ENCODE measurements at regions not wholly inside any gene's neighbourhood (a gene's known extent, or its start where the extent isn't known, plus 50 kb on each side); places are given as distances from the start of the nearest gene placed in this dataset.

- no peak overlapping the region for H3K4me3 ChIP-seq (ENCODE audit: control insufficient read depth, low read depth, low read length)
- TF ChIP-seq CTCF (conservative IDR thresholded peaks at IDR 0.05; ENCODE audit: control insufficient read depth, insufficient read depth, low read depth, low read length): no peak
- DNase-seq (ENCODE audit: low read depth): no peak
Observed at GRCh38 chr6:27624694-27625262, 151.9 kb upstream of the ZNF184 start.

GRCh38 chr6:27623103-27623502, 150.2 kb upstream of the ZNF184 start:
- DNase-seq (ENCODE audit: low read depth): no peak
- no peak for TF ChIP-seq CTCF (conservative IDR thresholded peaks at IDR 0.05; ENCODE audit: control insufficient read depth, insufficient read depth, low read depth, low read length)

GRCh38 chr6:27619436-27619835, 146.5 kb upstream of the ZNF184 start:
- H3K4me3 ChIP-seq (ENCODE audit: control insufficient read depth, low read depth, low read length): no peak overlapping the region
- DNase-seq (ENCODE audit: low read depth): no peak
- TF ChIP-seq CTCF (conservative IDR thresholded peaks at IDR 0.05; ENCODE audit: control insufficient read depth, insufficient read depth, low read depth, low read length): no peak

More at GRCh38 chr6:27623103-27623502, 150.2 kb upstream of the ZNF184 start:
- H3K4me3 ChIP-seq (ENCODE audit: control insufficient read depth, low read depth, low read length): no peak overlapping the region

- peak; percentile 62 for DNase-seq (ENCODE audit: low read depth)
- peak overlapping the region; percentile 68 for H3K4me3 ChIP-seq (ENCODE audit: control insufficient read depth, low read depth, low read length)
Observed at GRCh38 chr6:27617700-27618689, 145.1 kb upstream of the ZNF184 start.

GRCh38 chr6:27617046-27617687, 144.3 kb upstream of the ZNF184 start:
- H3K4me3 ChIP-seq (ENCODE audit: control insufficient read depth, low read depth, low read length): peak overlapping the region; percentile 68
- peak; percentile 38 for DNase-seq (ENCODE audit: low read depth)
- TF ChIP-seq CTCF (conservative IDR thresholded peaks at IDR 0.05; ENCODE audit: control insufficient read depth, insufficient read depth, low read depth, low read length): no peak

More at GRCh38 chr6:27617700-27618689, 145.1 kb upstream of the ZNF184 start:
- peak; percentile 6 for TF ChIP-seq CTCF (conservative IDR thresholded peaks at IDR 0.05; ENCODE audit: control insufficient read depth, insufficient read depth, low read depth, low read length)

GRCh38 chr6:27616328-27617045, 143.6 kb upstream of the ZNF184 start:
- no peak for DNase-seq (ENCODE audit: low read depth)
- H3K4me3 ChIP-seq (ENCODE audit: control insufficient read depth, low read depth, low read length): peak overlapping the region; percentile 68
- TF ChIP-seq CTCF (conservative IDR thresholded peaks at IDR 0.05; ENCODE audit: control insufficient read depth, insufficient read depth, low read depth, low read length): no peak

Measured in fibroblast of mammary gland (primary cell).